ENCODE measurements at regions not wholly inside any gene's neighbourhood (a gene's known extent, or its start where the extent isn't known, plus 50 kb on each side); places are given as distances from the start of the nearest gene placed in this dataset.

DNA sequence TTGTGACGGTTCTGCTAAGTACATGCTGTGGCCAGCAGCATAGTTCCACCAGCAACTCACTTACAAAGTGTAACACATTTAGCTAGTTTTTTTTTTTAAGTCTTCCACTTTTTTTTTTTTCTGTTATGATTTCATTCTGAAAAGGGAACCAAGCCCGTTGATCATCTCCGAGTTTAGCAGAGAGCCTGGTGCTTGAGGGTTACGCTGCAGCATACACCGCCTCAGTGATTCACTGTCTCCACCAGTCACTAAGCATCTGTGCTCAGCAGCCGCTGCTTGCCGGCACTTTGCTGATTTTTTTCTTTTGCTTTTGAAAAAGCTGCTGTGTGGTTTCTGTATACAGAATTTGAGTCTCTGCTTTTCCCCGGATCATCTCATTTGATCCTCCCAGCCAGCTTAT lies 194.5 kb upstream of the CDH13 start:
- no peak for DNase-seq (ENCODE audit: insufficient read length, low spot score, missing footprints)
- TF ChIP-seq, protein P1, sequence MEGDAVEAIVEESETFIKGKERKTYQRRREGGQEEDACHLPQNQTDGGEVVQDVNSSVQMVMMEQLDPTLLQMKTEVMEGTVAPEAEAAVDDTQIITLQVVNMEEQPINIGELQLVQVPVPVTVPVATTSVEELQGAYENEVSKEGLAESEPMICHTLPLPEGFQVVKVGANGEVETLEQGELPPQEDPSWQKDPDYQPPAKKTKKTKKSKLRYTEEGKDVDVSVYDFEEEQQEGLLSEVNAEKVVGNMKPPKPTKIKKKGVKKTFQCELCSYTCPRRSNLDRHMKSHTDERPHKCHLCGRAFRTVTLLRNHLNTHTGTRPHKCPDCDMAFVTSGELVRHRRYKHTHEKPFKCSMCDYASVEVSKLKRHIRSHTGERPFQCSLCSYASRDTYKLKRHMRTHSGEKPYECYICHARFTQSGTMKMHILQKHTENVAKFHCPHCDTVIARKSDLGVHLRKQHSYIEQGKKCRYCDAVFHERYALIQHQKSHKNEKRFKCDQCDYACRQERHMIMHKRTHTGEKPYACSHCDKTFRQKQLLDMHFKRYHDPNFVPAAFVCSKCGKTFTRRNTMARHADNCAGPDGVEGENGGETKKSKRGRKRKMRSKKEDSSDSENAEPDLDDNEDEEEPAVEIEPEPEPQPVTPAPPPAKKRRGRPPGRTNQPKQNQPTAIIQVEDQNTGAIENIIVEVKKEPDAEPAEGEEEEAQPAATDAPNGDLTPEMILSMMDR (IDR thresholded peaks at IDR 0.05; ENCODE audit: extremely low read depth, low read depth, low read length), result no peak
- no peaks in the 10 kb centered on the region for H3K27me3 ChIP-seq (ENCODE audit: insufficient read depth, low read length)

DNA sequence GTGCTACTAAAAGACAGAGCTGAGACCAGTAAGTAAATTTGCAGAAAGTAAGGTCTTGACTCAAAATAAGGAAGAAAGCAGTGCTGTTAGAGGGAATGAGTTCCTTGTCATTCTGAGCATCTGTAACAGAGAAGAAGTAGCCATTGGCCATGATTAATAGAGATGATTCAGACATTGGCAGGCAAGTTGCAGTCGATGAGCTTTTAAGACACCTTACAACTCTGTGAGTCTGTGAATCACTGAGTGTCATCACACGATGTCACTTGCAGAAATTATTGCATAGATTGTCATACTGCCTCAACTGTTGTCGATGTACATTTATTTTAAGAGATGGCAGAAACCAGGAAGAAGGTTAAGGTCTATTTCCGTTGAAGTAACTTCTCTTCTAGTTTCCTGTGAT lies 201.1 kb upstream of the CDH13 start:
- no peak overlapping the region for H3K4me2 ChIP-seq (ENCODE audit: insufficient read depth, low read length)
- no peaks in the 10 kb centered on the region for H3K27me3 ChIP-seq (ENCODE audit: insufficient read depth, low read length)
- no peak overlapping the region for H2AFZ ChIP-seq (ENCODE audit: low read length)
- no peak overlapping the region for H3K4me3 ChIP-seq (ENCODE audit: insufficient read depth, low read length)
- TF ChIP-seq, protein P1 (IDR thresholded peaks at IDR 0.05; ENCODE audit: extremely low read depth, low read depth, low read length), result no peak
- no peaks in the 10 kb centered on the region for H3K4me1 ChIP-seq (ENCODE audit: insufficient read depth, low read length)
- H4K20me1 ChIP-seq (ENCODE audit: insufficient read depth, low read length), result no peaks in the 10 kb centered on the region
- no peaks in the 10 kb centered on the region for H3K9me3 ChIP-seq (ENCODE audit: low read depth, low read length)
- no peaks in the 10 kb centered on the region for H3K36me3 ChIP-seq (ENCODE audit: insufficient read depth, low read length)
- no peaks in the 10 kb centered on the region for H3K79me2 ChIP-seq (ENCODE audit: insufficient read depth, low read length)
- H3K27ac ChIP-seq (ENCODE audit: low read depth, low read length), result no peak overlapping the region
- DNase-seq (ENCODE audit: insufficient read length, low spot score, missing footprints), result no peak

More for the DNA sequence above, 194.5 kb upstream of the CDH13 start:
- Histone ChIP-seq H3K9me3 (ENCODE audit: low read depth, low read length) (no peaks in the 10 kb centered on the region), H3K4me1 (ENCODE audit: insufficient read depth, low read length) (no peaks in the 10 kb centered on the region), H2AFZ (ENCODE audit: low read length) (no peak overlapping the region), H4K20me1 (ENCODE audit: insufficient read depth, low read length) (no peaks in the 10 kb centered on the region), H3K79me2 (ENCODE audit: insufficient read depth, low read length) (no peaks in the 10 kb centered on the region), H3K4me2 (ENCODE audit: insufficient read depth, low read length) (no peak overlapping the region), H3K36me3 (ENCODE audit: insufficient read depth, low read length) (no peaks in the 10 kb centered on the region), H3K4me3 (ENCODE audit: insufficient read depth, low read length) (no peak overlapping the region), H3K27ac (ENCODE audit: low read depth, low read length) (no peak overlapping the region)

DNA sequence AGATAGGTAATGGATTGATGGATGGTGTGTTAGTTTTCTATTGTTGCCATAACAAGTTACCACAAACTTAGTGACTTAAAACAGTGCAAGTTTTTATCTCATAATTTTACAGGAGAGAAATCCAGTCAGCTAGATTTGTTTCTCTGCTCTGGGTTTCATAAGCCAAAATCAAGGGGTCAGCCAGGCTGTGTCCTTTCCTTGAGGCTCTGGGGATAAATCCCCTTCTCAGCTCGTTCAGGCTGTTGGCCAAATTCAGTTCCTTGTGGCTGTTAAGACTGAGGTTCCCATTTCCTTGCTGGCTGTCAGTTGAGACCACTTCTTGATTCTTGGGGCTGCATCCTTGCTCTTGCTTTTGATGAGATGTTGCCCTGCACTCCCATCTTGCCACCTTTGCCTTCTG lies 204.9 kb upstream of the CDH13 start:
- H3K4me1 ChIP-seq (ENCODE audit: insufficient read depth, low read length), result no peaks in the 10 kb centered on the region
- no peaks in the 10 kb centered on the region for H4K20me1 ChIP-seq (ENCODE audit: insufficient read depth, low read length)
- no peaks in the 10 kb centered on the region for H3K36me3 ChIP-seq (ENCODE audit: insufficient read depth, low read length)
- no peaks in the 10 kb centered on the region for H3K9me3 ChIP-seq (ENCODE audit: low read depth, low read length)
- H3K4me2 ChIP-seq (ENCODE audit: insufficient read depth, low read length), result no peak overlapping the region
- TF ChIP-seq, protein P1 (IDR thresholded peaks at IDR 0.05; ENCODE audit: extremely low read depth, low read depth, low read length), result no peak
- DNase-seq (ENCODE audit: insufficient read length, low spot score, missing footprints), result no peak
- H3K27ac ChIP-seq (ENCODE audit: low read depth, low read length), result no peak overlapping the region
- no peaks in the 10 kb centered on the region for H3K27me3 ChIP-seq (ENCODE audit: insufficient read depth, low read length)
- no peak overlapping the region for H3K4me3 ChIP-seq (ENCODE audit: insufficient read depth, low read length)
- no peak overlapping the region for H2AFZ ChIP-seq (ENCODE audit: low read length)
- H3K79me2 ChIP-seq (ENCODE audit: insufficient read depth, low read length), result no peaks in the 10 kb centered on the region

DNA sequence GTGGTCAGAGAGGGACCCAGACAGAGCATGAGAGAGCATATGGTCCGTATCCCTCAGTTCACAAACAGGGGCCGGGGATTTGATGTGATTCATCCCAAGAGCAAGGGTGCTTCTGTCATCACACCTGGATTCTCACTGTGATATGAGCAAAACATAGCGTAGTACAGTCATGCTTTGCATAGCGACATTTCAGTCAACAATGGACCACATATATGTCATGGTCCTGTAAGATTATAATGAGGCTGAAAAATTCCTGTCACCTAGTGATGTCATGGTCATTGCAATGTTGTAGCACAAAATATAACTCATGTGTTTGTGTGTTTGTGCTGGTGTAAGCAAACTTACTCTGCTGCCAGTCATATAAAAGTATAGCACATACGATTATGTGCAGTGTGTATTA lies 207.4 kb upstream of the CDH13 start:
- H3K4me2 ChIP-seq (ENCODE audit: insufficient read depth, low read length), result no peak overlapping the region
- no peak overlapping the region for H3K27ac ChIP-seq (ENCODE audit: low read depth, low read length)
- no peak for DNase-seq (ENCODE audit: insufficient read length, low spot score, missing footprints)
- H3K27me3 ChIP-seq (ENCODE audit: insufficient read depth, low read length), result no peaks in the 10 kb centered on the region
- no peak overlapping the region for H3K4me3 ChIP-seq (ENCODE audit: insufficient read depth, low read length)
- TF ChIP-seq, protein P1 (IDR thresholded peaks at IDR 0.05; ENCODE audit: extremely low read depth, low read depth, low read length), result no peak
- H2AFZ ChIP-seq (ENCODE audit: low read length), result no peak overlapping the region
- H3K9me3 ChIP-seq (ENCODE audit: low read depth, low read length), result no peaks in the 10 kb centered on the region
- no peaks in the 10 kb centered on the region for H3K4me1 ChIP-seq (ENCODE audit: insufficient read depth, low read length)
- no peaks in the 10 kb centered on the region for H3K79me2 ChIP-seq (ENCODE audit: insufficient read depth, low read length)
- no peaks in the 10 kb centered on the region for H3K36me3 ChIP-seq (ENCODE audit: insufficient read depth, low read length)
- no peaks in the 10 kb centered on the region for H4K20me1 ChIP-seq (ENCODE audit: insufficient read depth, low read length)

All from osteoblast (primary cell).